ENCODE measurements at regions not wholly inside any gene's neighbourhood (a gene's known extent, or its start where the extent isn't known, plus 50 kb on each side); places are given as distances from the start of the nearest gene placed in this dataset.

DNA sequence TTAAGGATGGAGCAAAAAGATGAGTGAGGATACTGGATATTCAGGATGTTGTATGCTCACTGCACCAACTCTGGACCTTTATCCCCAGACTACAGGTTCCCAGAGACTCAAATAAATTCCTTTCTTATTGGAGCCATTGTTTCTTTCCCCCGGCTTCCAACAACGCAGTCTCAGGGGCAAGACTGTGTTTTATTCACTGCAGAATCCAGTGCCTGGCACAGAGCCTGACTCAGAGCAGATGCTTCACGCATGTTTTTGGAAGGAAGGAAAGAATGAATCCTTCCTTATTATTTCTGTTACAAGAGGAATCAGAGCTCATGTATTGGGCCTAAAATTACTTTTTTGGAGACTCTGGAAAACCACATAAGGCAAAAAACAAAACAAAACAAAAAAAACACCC lies 96.0 kb upstream of the VGLL4 start:
- ChIA-PET CTCF (ENCODE audit: partially characterized antibody) (interaction anchor here (0.6 kb wide), 1 partner anchor 668 kb away, joined by 3 read pairs; no protein-coding TSS in a partner anchor), POLR2A (ENCODE audit: partially characterized antibody) (no interaction called here)
- DNase-seq (ENCODE audit: low read depth in 1 of 2, low spot score in 2 of 2) (no peak), FAIRE-seq (no peak)
- no peak overlapping the region for H2AK5ac ChIP-seq (ENCODE audit: low read depth, low read length)
- no peak overlapping the region for H2AFZ ChIP-seq (ENCODE audit: low read length)
- 100% methylated on average over 3 of the region's 3 CpGs; no CpG with 5 or more reads in 1 of the 2 experiments for WGBS, 2 experiments (ENCODE audit: extremely low coverage in 1 of 2, insufficient coverage in 1 of 2, insufficient read length in 1 of 2, insufficient replicate concordance in 2 of 2, low coverage in 1 of 2, low lambda C conversion rate in 2 of 2, missing lambda C conversion rate in 1 of 2)
- H3K4me3 ChIP-seq (ENCODE audit: extremely low read depth in 1 of 4, insufficient read depth in 2 of 4, low read depth in 3 of 4, low read length in 4 of 4): no peak overlapping the region
- no peak overlapping the region for H3K9ac ChIP-seq (replicated peaks in 1 of 4; ENCODE audit: extremely low read depth in 1 of 4, low read depth in 3 of 4, low read length in 3 of 4)
- H3K4me1 ChIP-seq (replicated peaks in 1 of 4; ENCODE audit: control insufficient read depth in 3 of 4, insufficient read depth in 4 of 4, low read length in 3 of 4): no peaks in the 10 kb centered on the region
- no peaks in the 10 kb centered on the region for H4K20me1 ChIP-seq (replicated peaks in 1 of 2; ENCODE audit: control insufficient read depth in 1 of 2, insufficient read depth in 2 of 2, low read length in 2 of 2)
- H3K4me2 ChIP-seq (ENCODE audit: insufficient read depth in 1 of 2, low read depth in 2 of 2, low read length in 2 of 2): no peak overlapping the region
- no peaks in the 10 kb centered on the region for H3K36me3 ChIP-seq (ENCODE audit: control insufficient read depth in 2 of 4, insufficient read depth in 4 of 4, low read length in 3 of 4)
- H3K4ac ChIP-seq (replicated peaks; ENCODE audit: insufficient read length, low read depth, low read length): no peak overlapping the region
- H3K23ac ChIP-seq (ENCODE audit: insufficient read length): no peak overlapping the region
- no peak overlapping the region for H3K18ac ChIP-seq (ENCODE audit: extremely low read depth, low read length)
- H3K14ac ChIP-seq (ENCODE audit: insufficient read length): no peak overlapping the region
- H3K27ac ChIP-seq (ENCODE audit: low read depth, low read length): no peak overlapping the region
- no peaks in the 10 kb centered on the region for H3K79me1 ChIP-seq (ENCODE audit: low read depth, low read length)
- H3K9me3 ChIP-seq (ENCODE audit: insufficient read depth in 2 of 2, low read depth in 1 of 2, low read length in 1 of 2): no peaks in the 10 kb centered on the region
- no peaks in the 10 kb centered on the region for H3K79me2 ChIP-seq (ENCODE audit: control insufficient read depth in 1 of 2, insufficient read depth in 2 of 2, low read length in 2 of 2)
- H2BK12ac ChIP-seq (ENCODE audit: low read depth, low read length): no peak overlapping the region
- H4K8ac ChIP-seq (ENCODE audit: extremely low read depth, insufficient read depth, low read length): no peak overlapping the region
- H4K91ac ChIP-seq (replicated peaks; ENCODE audit: insufficient read length, low read length): no peak overlapping the region
- H4K5ac ChIP-seq (ENCODE audit: insufficient read length, low read depth, low read length): no peak overlapping the region
- H2BK15ac ChIP-seq (ENCODE audit: low read length): no peak overlapping the region
- no peak overlapping the region for H3K56ac ChIP-seq (replicated peaks; ENCODE audit: insufficient read length, low read depth, low read length)
- no peak overlapping the region for H2BK5ac ChIP-seq (ENCODE audit: low read depth, low read length)
- no peak overlapping the region for H2BK20ac ChIP-seq (ENCODE audit: low read length)
- H2BK120ac ChIP-seq (replicated peaks; ENCODE audit: low read depth, low read length): no peak overlapping the region
- H3K27me3 ChIP-seq (replicated peaks in 1 of 4; ENCODE audit: control insufficient read depth in 3 of 4, extremely low read depth in 1 of 4, insufficient read depth in 3 of 4, low read length in 3 of 4): no peaks in the 10 kb centered on the region
- H3K23me2 ChIP-seq (ENCODE audit: low read depth, low read length): no peaks in the 10 kb centered on the region
- TF ChIP-seq TEAD4 (IDR thresholded peaks at IDR 0.05; ENCODE audit: low read depth, low read length) (no peak), ASH2L (IDR thresholded peaks at IDR 0.05; ENCODE audit: low read length) (no peak), RNF2 (IDR thresholded peaks at IDR 0.05; ENCODE audit: borderline replicate concordance, low read depth, low read length, missing control alignments, poor library complexity, severe bottlenecking) (no peak), GTF2F1 (IDR thresholded peaks at IDR 0.05; ENCODE audit: borderline replicate concordance, low read depth, low read length) (no peak), FOSL1 (IDR thresholded peaks at IDR 0.05; ENCODE audit: insufficient read depth, low read depth, low read length) (no peak), RXRA (IDR thresholded peaks at IDR 0.05; ENCODE audit: insufficient read depth, low read depth, low read length) (no peak), RFX5 (IDR thresholded peaks at IDR 0.05; ENCODE audit: borderline replicate concordance, low read depth, low read length) (no peak), KDM4A (IDR thresholded peaks at IDR 0.05; ENCODE audit: low read depth, low read length, severe bottlenecking) (no peak), PHF8 (conservative IDR thresholded peaks at IDR 0.05; ENCODE audit: low read depth, low read length) (no peak)
- TF ChIP-seq, protein P1, sequence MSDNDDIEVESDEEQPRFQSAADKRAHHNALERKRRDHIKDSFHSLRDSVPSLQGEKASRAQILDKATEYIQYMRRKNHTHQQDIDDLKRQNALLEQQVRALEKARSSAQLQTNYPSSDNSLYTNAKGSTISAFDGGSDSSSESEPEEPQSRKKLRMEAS (IDR thresholded peaks at IDR 0.05): no peak
- TF ChIP-seq, protein P2, sequence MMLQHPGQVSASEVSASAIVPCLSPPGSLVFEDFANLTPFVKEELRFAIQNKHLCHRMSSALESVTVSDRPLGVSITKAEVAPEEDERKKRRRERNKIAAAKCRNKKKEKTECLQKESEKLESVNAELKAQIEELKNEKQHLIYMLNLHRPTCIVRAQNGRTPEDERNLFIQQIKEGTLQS (IDR thresholded peaks at IDR 0.05; ENCODE audit: insufficient read depth, low read depth, low read length): no peak
- TF ChIP-seq, protein P3, sequence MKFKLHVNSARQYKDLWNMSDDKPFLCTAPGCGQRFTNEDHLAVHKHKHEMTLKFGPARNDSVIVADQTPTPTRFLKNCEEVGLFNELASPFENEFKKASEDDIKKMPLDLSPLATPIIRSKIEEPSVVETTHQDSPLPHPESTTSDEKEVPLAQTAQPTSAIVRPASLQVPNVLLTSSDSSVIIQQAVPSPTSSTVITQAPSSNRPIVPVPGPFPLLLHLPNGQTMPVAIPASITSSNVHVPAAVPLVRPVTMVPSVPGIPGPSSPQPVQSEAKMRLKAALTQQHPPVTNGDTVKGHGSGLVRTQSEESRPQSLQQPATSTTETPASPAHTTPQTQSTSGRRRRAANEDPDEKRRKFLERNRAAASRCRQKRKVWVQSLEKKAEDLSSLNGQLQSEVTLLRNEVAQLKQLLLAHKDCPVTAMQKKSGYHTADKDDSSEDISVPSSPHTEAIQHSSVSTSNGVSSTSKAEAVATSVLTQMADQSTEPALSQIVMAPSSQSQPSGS (IDR thresholded peaks at IDR 0.05; ENCODE audit: low read length): no peak
